Cerebellar cortex (tissue), 1 donor: ENCODE measurements at regions not wholly inside any gene's neighbourhood (a gene's known extent, or its start where the extent isn't known, plus 50 kb on each side); places are given as distances from the start of the nearest gene placed in this dataset.

ENCODE experiments used
- DNase-seq: peaks from one replicate; pipeline ENCODE4 v3.0.0-alpha.2; 2015; ENCODE audit warnings: low spot score

- no peak for DNase-seq
Observed at GRCh38 chr7:17130281-17131059, 168.0 kb upstream of the AHR start.

GRCh38 chr7:17131060-17131345, 167.4 kb upstream of the AHR start:
- no peak for DNase-seq

- no peak for DNase-seq
Observed at GRCh38 chr7:17131983-17132655, 166.3 kb upstream of the AHR start.

GRCh38 chr7:17132726-17133125, 165.7 kb upstream of the AHR start:
- no peak for DNase-seq

GRCh38 chr7:17133977-17134376, 164.5 kb upstream of the AHR start:
- no peak for DNase-seq

GRCh38 chr7:17134786-17135185, 163.7 kb upstream of the AHR start:
- DNase-seq: no peak

- DNase-seq: no peak
Observed at GRCh38 chr7:17136126-17136525, 162.3 kb upstream of the AHR start.

- DNase-seq: no peak
Observed at GRCh38 chr7:17139081-17139480, 159.4 kb upstream of the AHR start.

GRCh38 chr7:17140406-17140805, 158.0 kb upstream of the AHR start:
- no peak for DNase-seq

- DNase-seq: no peak
Observed at GRCh38 chr7:17142831-17143541, 155.5 kb upstream of the AHR start.

- DNase-seq: no peak
Observed at GRCh38 chr7:17144322-17144721, 154.1 kb upstream of the AHR start.

GRCh38 chr7:17146621-17147020, 151.8 kb upstream of the AHR start:
- DNase-seq: no peak

- DNase-seq: no peak
Observed at GRCh38 chr7:17147409-17147808, 151.0 kb upstream of the AHR start.

GRCh38 chr7:17150018-17150417, 148.4 kb upstream of the AHR start:
- no peak for DNase-seq

GRCh38 chr7:17152721-17153120, 145.7 kb upstream of the AHR start:
- DNase-seq: no peak

GRCh38 chr7:17153536-17153935, 144.9 kb upstream of the AHR start:
- no peak for DNase-seq

- DNase-seq: no peak
Observed at GRCh38 chr7:17155529-17155928, 142.9 kb upstream of the AHR start.

GRCh38 chr7:17158261-17158660, 140.2 kb upstream of the AHR start:
- no peak for DNase-seq

- DNase-seq: no peak
Observed at GRCh38 chr7:17159500-17160037, 138.9 kb upstream of the AHR start.

- no peak for DNase-seq
Observed at GRCh38 chr7:17166824-17167379, 131.6 kb upstream of the AHR start.

- no peak for DNase-seq
Observed at GRCh38 chr7:17168416-17168815, 130.0 kb upstream of the AHR start.

GRCh38 chr7:17171427-17171826, 127.0 kb upstream of the AHR start:
- DNase-seq: no peak
